Small intestine (tissue), 7 donors: ENCODE measurements at regions not wholly inside any gene's neighbourhood (a gene's known extent, or its start where the extent isn't known, plus 50 kb on each side); places are given as distances from the start of the nearest gene placed in this dataset.

Experiments used
- DNase-seq, 2 donors: peaks; one replicate each; pipeline versions ENCODE4 v3.0.0 to v3.0.0-alpha.2; 2013
- FAIRE-seq: peaks from 2 replicates; lab custom pipeline; 2012; peaks lifted over from hg19 to GRCh38; lab: Jason Lieb, UNC
- H3K27ac ChIP-seq, 3 donors: one replicate each; pipeline ENCODE4 v1.5.1; 2013; ENCODE audit warnings: low read length in 2 of 3, mild to moderate bottlenecking in 2 of 3, control low read depth in 1 of 3, inconsistent platforms in 1 of 3, low read depth in 1 of 3, moderate library complexity in 1 of 3
- H3K27me3 ChIP-seq, 3 donors: one replicate each; pipeline ENCODE4 v1.6.1; 2013; ENCODE audit warnings: low read length in 3 of 3, inconsistent platforms in 1 of 3; ENCODE audit not compliant: control insufficient read depth in 3 of 3, insufficient read depth in 3 of 3
- H3K36me3 ChIP-seq, 3 donors: one replicate each; pipeline ENCODE4 v1.6.1; 2013; ENCODE audit warnings: low read length in 3 of 3, inconsistent platforms in 1 of 3, low read depth in 1 of 3, mild to moderate bottlenecking in 1 of 3, moderate library complexity in 1 of 3; ENCODE audit not compliant: control insufficient read depth in 3 of 3, insufficient read depth in 2 of 3
- H3K4me1 ChIP-seq, 3 donors: one replicate each; pipeline ENCODE4 v1.6.1; 2013; ENCODE audit warnings: low read length in 2 of 3, inconsistent platforms in 1 of 3, low read depth in 1 of 3, mild to moderate bottlenecking in 1 of 3, moderate library complexity in 1 of 3; ENCODE audit not compliant: control insufficient read depth in 3 of 3, insufficient read depth in 2 of 3
- H3K4me3 ChIP-seq, 3 donors: one replicate each; pipeline ENCODE4 v1.5.1; 2013; ENCODE audit warnings: low read length in 3 of 3, control low read depth in 1 of 3, inconsistent platforms in 1 of 3, low read depth in 1 of 3, mild to moderate bottlenecking in 1 of 3, moderate library complexity in 1 of 3
- H3K9me3 ChIP-seq, 2 donors: one replicate each; pipeline ENCODE4 v1.6.1; 2013; ENCODE audit warnings: low read depth in 1 of 2, low read length in 1 of 2; ENCODE audit not compliant: control insufficient read depth in 2 of 2, insufficient read depth in 1 of 2
- WGBS, 3 donors: extraction: QIAGEN DNeasy Blood & Tissue Kit; methylation state at CpG; one replicate each; pipeline ENCODE4 v1.1.7; 2013; 5-methylcytosine and 5-hydroxymethylcytosine counted together
- donor health status: healthy with polysubstance abuse.
- donor health status: control.
- donor health status: control.
- donor health status: Bipolar disorder and iron deficiency.
- donor health status: healthy.

- no peaks in the 10 kb centered on the region for H3K4me1 ChIP-seq
- FAIRE-seq (no peak), DNase-seq (no peak)
- no peak overlapping the region for H3K4me3 ChIP-seq
- no peaks in the 10 kb centered on the region for H3K27me3 ChIP-seq
- no peaks in the 10 kb centered on the region for H3K9me3 ChIP-seq
- no peak overlapping the region for H3K27ac ChIP-seq
- no peaks in the 10 kb centered on the region for H3K36me3 ChIP-seq
- WGBS, 3 donors = 96 to 98% (median 97%) methylated on average over 5 of the region's 5 CpGs
Measured at GRCh38 chr10:113313048-113313602, 239.7 kb upstream of the HABP2 start.

GRCh38 chr10:113313722-113314121 lies 239.1 kb upstream of the HABP2 start:
- DNase-seq (no peak), FAIRE-seq (no peak)
- H3K9me3 ChIP-seq = no peaks in the 10 kb centered on the region
- no peak overlapping the region for H3K4me3 ChIP-seq
- no peaks in the 10 kb centered on the region for H3K4me1 ChIP-seq
- H3K27ac ChIP-seq = no peak overlapping the region
- H3K36me3 ChIP-seq = no peaks in the 10 kb centered on the region
- no peaks in the 10 kb centered on the region for H3K27me3 ChIP-seq
- whole genome bisulfite sequencing, 3 donors = 76 to 82% (median 82%) methylated on average over 4 of the region's 4 CpGs

- no peak for FAIRE-seq
- Histone ChIP-seq H3K27ac (no peak overlapping the region), H3K36me3 (no peaks in the 10 kb centered on the region), H3K4me1 (no peaks in the 10 kb centered on the region), H3K4me3 (no peak overlapping the region), H3K9me3 (no peaks in the 10 kb centered on the region), H3K27me3 (peaks cover 0 to 4% (median 0%) of the 10 kb centered on the region in 3 donors)
- WGBS, 3 donors = 86 to 91% (median 87%) methylated on average over 4 of the region's 4 CpGs
- DNase-seq = no peak
Measured at GRCh38 chr10:113316506-113316905, 236.3 kb upstream of the HABP2 start.

- H3K4me1 ChIP-seq = no peaks in the 10 kb centered on the region
- 60 to 67% (median 60%) methylated on average over 10 of the region's 10 CpGs for WGBS, 3 donors
- H3K36me3 ChIP-seq = no peaks in the 10 kb centered on the region
- no peak overlapping the region for H3K27ac ChIP-seq
- DNase-seq (no peak), FAIRE-seq (no peak)
- H3K27me3 ChIP-seq = peaks cover 0 to 4% (median 0%) of the 10 kb centered on the region in 3 donors
- no peaks in the 10 kb centered on the region for H3K9me3 ChIP-seq
- H3K4me3 ChIP-seq = no peak overlapping the region
Measured at GRCh38 chr10:113317489-113317888, 235.4 kb upstream of the HABP2 start.

GRCh38 chr10:113319479-113319878 lies 233.4 kb upstream of the HABP2 start:
- Histone ChIP-seq H3K36me3 (no peaks in the 10 kb centered on the region), H3K27me3 (peaks cover 0 to 4% (median 0%) of the 10 kb centered on the region in 3 donors), H3K9me3 (no peaks in the 10 kb centered on the region), H3K4me3 (no peak overlapping the region), H3K27ac (no peak overlapping the region), H3K4me1 (no peaks in the 10 kb centered on the region)
- WGBS, 3 donors = 84 to 90% (median 89%) methylated on average over 3 of the region's 3 CpGs
- DNase-seq (no peak), FAIRE-seq (no peak)

- DNase-seq = no peak
- 82 to 89% (median 85%) methylated on average over 8 of the region's 8 CpGs for WGBS, 3 donors
Measured at GRCh38 chr10:113320211-113320610, 232.6 kb upstream of the HABP2 start.

GRCh38 chr10:113320987-113321386 lies 231.9 kb upstream of the HABP2 start:
- FAIRE-seq (no peak), DNase-seq (no peak)
- H3K4me3 ChIP-seq = no peak overlapping the region
- WGBS, 3 donors = 56 to 74% (median 70%) methylated on average over 6 of the region's 6 CpGs
- H3K27me3 ChIP-seq = peaks cover 0 to 4% (median 0%) of the 10 kb centered on the region in 3 donors
- H3K27ac ChIP-seq = no peak overlapping the region
- no peaks in the 10 kb centered on the region for H3K4me1 ChIP-seq
- H3K9me3 ChIP-seq = no peaks in the 10 kb centered on the region
- no peaks in the 10 kb centered on the region for H3K36me3 ChIP-seq

More at GRCh38 chr10:113320211-113320610, 232.6 kb upstream of the HABP2 start:
- Histone ChIP-seq H3K9me3 (no peaks in the 10 kb centered on the region), H3K4me1 (no peaks in the 10 kb centered on the region), H3K27ac (no peak overlapping the region), H3K27me3 (peaks cover 0 to 4% (median 0%) of the 10 kb centered on the region in 3 donors), H3K4me3 (no peak overlapping the region), H3K36me3 (no peaks in the 10 kb centered on the region)
- FAIRE-seq = no peak

GRCh38 chr10:113322843-113323242 lies 230.0 kb upstream of the HABP2 start:
- WGBS, 3 donors = 78 to 88% (median 81%) methylated on average over 4 of the region's 4 CpGs
- Histone ChIP-seq H3K4me1 (no peaks in the 10 kb centered on the region), H3K27ac (no peak overlapping the region), H3K36me3 (no peaks in the 10 kb centered on the region), H3K9me3 (no peaks in the 10 kb centered on the region), H3K4me3 (no peak overlapping the region), H3K27me3 (peaks cover 0 to 4% (median 0%) of the 10 kb centered on the region in 3 donors)
- DNase-seq (no peak), FAIRE-seq (no peak)

- Histone ChIP-seq H3K9me3 (no peaks in the 10 kb centered on the region), H3K27ac (no peak overlapping the region), H3K4me3 (no peak overlapping the region), H3K27me3 (peaks cover 0 to 4% (median 0%) of the 10 kb centered on the region in 3 donors), H3K36me3 (no peaks in the 10 kb centered on the region), H3K4me1 (no peaks in the 10 kb centered on the region)
- FAIRE-seq (no peak), DNase-seq (no peak)
- WGBS, 3 donors = 72 to 78% (median 74%) methylated on average over 4 of the region's 4 CpGs
Measured at GRCh38 chr10:113323985-113324384, 228.9 kb upstream of the HABP2 start.
